ENCODE measurements at regions not wholly inside any gene's neighbourhood (a gene's known extent, or its start where the extent isn't known, plus 50 kb on each side); places are given as distances from the start of the nearest gene placed in this dataset.

DNA sequence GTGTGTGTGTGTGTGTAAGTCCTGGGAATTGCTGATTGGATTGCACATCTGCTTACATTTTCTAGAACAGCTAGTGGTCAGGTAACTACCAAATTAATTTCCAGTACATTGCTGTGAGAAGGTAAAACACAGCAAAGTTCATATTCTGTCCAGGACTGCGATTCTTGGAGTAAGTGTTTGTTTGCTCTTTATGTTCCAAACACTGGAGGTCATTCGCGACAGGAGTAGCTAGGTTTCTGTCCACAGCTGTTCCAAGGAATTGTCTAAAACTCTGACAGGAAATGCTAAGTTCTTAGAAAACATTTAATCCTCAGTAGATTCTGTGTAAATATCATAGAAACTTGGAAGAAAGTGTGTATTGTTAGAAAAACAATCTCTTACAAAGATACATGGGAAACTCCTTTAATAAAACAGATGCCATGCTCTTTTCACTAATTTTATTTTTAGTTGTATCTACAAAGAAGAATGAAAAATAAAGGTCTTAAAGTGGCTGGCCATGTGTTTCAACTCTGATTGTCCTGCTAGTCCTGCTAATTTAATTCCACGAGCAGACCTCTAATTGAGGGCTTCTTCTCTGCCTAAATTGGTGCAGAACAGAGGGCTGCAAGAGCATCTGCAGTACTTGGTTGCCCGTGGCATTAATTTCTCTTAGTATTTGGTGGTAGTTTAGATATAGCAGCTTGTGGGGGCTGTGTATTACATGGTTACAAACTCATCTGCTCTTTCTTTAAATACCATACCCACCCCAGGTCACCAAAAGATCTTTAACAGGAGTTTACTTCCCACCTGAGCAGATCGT, 464.5 kb downstream of the RASEF start:
- Histone ChIP-seq H3K4me2 (ENCODE audit: low read length) (peak overlapping the region; percentile 39; the same call in 1 of the 2 replicates), H3K9me2 (replicated peaks; ENCODE audit: low read length) (no peaks in the 10 kb centered on the region), H3K9me3 (ENCODE audit: low read length) (no peaks in the 10 kb centered on the region), H3K27ac (ENCODE audit: low read length) (no peak overlapping the region), H3K36me3 (ENCODE audit: low read depth, low read length) (no peaks in the 10 kb centered on the region), H4K20me1 (ENCODE audit: low read length) (no peaks in the 10 kb centered on the region), H3K4me1 (ENCODE audit: insufficient read depth, low read length) (peaks cover 12% of the 10 kb centered on the region; the same call in 1 of the 2 replicates), H3K4me3 (ENCODE audit: low read length) (no peak overlapping the region), H3F3A (ENCODE audit: low read length, unreplicated experiment) (no peaks in the 10 kb centered on the region), H3K79me2 (ENCODE audit: low read length) (no peaks in the 10 kb centered on the region), H3K9ac (ENCODE audit: low read length) (no peak overlapping the region), H2AFZ (ENCODE audit: low read length) (no peak overlapping the region; the same call in 1 of the 2 replicates), H3K27me3 (ENCODE audit: low read length) (no peaks in the 10 kb centered on the region)
- BruUV-seq (replicated peaks): no TSS peak
- DNase-seq: no peak
- POLR2A ChIA-PET (ENCODE audit: unreplicated experiment): no interaction called here
- TF ChIP-seq EZH2 (IDR thresholded peaks at IDR 0.05; ENCODE audit: low read length, unreplicated experiment) (no peak), EZH2phosphoT487 (IDR thresholded peaks at IDR 0.05; ENCODE audit: borderline replicate concordance, low read length) (no peak)
- TF ChIP-seq, protein P1, sequence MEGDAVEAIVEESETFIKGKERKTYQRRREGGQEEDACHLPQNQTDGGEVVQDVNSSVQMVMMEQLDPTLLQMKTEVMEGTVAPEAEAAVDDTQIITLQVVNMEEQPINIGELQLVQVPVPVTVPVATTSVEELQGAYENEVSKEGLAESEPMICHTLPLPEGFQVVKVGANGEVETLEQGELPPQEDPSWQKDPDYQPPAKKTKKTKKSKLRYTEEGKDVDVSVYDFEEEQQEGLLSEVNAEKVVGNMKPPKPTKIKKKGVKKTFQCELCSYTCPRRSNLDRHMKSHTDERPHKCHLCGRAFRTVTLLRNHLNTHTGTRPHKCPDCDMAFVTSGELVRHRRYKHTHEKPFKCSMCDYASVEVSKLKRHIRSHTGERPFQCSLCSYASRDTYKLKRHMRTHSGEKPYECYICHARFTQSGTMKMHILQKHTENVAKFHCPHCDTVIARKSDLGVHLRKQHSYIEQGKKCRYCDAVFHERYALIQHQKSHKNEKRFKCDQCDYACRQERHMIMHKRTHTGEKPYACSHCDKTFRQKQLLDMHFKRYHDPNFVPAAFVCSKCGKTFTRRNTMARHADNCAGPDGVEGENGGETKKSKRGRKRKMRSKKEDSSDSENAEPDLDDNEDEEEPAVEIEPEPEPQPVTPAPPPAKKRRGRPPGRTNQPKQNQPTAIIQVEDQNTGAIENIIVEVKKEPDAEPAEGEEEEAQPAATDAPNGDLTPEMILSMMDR (conservative IDR thresholded peaks at IDR 0.05; ENCODE audit: low read depth, low read length): no peak
- CTCF ChIA-PET: no interaction called here
- no peak for ATAC-seq
- intact Hi-C loops (cut with micrococcal nuclease): no loop called here

DNA sequence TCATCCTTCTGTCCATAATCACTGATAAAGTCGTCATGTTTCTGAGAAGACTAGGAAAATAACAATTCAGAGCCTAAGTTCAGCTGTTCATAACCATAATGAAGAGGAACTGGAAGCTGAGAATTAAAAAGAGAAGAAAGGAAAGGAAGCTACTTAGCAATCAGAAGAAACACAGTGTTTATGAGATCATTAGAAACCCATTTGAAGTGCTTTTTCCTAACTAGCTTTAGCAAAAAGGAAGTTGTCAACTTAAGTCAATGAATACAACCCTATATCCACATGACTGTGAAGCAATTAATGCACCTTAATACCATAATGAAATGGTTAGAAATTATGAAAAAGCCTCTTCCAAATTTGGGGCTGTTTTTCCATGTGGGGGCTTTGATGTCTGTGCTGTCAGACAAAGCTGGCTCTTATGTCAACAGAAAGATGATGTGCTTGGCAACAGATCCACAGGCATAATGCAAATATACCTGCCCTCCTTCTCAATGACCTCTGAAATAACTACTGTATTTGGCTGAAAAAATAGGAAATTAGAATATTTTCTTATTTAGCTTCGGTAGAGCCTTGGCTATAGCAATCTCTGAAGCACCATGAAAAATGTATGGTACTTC, 463.5 kb downstream of the RASEF start:
- BruUV-seq (replicated peaks): no TSS peak
- peaks cover 12% of the 10 kb centered on the region; the same call in 1 of the 2 replicates for H3K4me1 ChIP-seq (ENCODE audit: insufficient read depth, low read length)
- no peaks in the 10 kb centered on the region for H3K9me2 ChIP-seq (replicated peaks; ENCODE audit: low read length)
- ATAC-seq: no peak
- TF ChIP-seq EZH2 (IDR thresholded peaks at IDR 0.05; ENCODE audit: low read length, unreplicated experiment) (no peak), EZH2phosphoT487 (IDR thresholded peaks at IDR 0.05; ENCODE audit: borderline replicate concordance, low read length) (no peak)
- TF ChIP-seq, protein P1 (conservative IDR thresholded peaks at IDR 0.05; ENCODE audit: low read depth, low read length): no peak
- no peak overlapping the region for H2AFZ ChIP-seq (ENCODE audit: low read length)
- no peak overlapping the region for H3K4me3 ChIP-seq (ENCODE audit: low read length)
- ChIA-PET POLR2A (ENCODE audit: unreplicated experiment) (no interaction called here), CTCF (no interaction called here)
- no peaks in the 10 kb centered on the region for H3F3A ChIP-seq (ENCODE audit: low read length, unreplicated experiment)
- H3K36me3 ChIP-seq (ENCODE audit: low read depth, low read length): no peaks in the 10 kb centered on the region
- H3K79me2 ChIP-seq (ENCODE audit: low read length): no peaks in the 10 kb centered on the region
- no peaks in the 10 kb centered on the region for H3K9me3 ChIP-seq (ENCODE audit: low read length)
- H3K27ac ChIP-seq (ENCODE audit: low read length): no peak overlapping the region
- H3K4me2 ChIP-seq (ENCODE audit: low read length): no peak overlapping the region
- H4K20me1 ChIP-seq (ENCODE audit: low read length): no peaks in the 10 kb centered on the region
- no peak overlapping the region for H3K9ac ChIP-seq (ENCODE audit: low read length)
- intact Hi-C loops (cut with micrococcal nuclease): no loop called here
- no peaks in the 10 kb centered on the region for H3K27me3 ChIP-seq (ENCODE audit: low read length)
- no peak for DNase-seq

All from PC-3 (cell line).